MM.1S (cell line): ENCODE measurements at regions not wholly inside any gene's neighbourhood (a gene's known extent, or its start where the extent isn't known, plus 50 kb on each side); places are given as distances from the start of the nearest gene placed in this dataset.

Source experiments
- EZH2 ChIP-seq: fragments of 300-600 bp; sonication (generic); optimal IDR thresholded peaks from 2 replicates; pipeline ENCODE3; 2017; ENCODE audit warnings: low read depth, mild to moderate bottlenecking, antibody characterized with exemption, low read length, mixed read lengths
- TF ChIP-seq, protein P1 (sequence below): fragments of 300-600 bp; sonication (generic); IDR thresholded peaks from 2 replicates; pipeline ENCODE4 v1.5.1; 2016; ENCODE audit warnings: antibody characterized with exemption, low read length, mixed read lengths

DNA sequence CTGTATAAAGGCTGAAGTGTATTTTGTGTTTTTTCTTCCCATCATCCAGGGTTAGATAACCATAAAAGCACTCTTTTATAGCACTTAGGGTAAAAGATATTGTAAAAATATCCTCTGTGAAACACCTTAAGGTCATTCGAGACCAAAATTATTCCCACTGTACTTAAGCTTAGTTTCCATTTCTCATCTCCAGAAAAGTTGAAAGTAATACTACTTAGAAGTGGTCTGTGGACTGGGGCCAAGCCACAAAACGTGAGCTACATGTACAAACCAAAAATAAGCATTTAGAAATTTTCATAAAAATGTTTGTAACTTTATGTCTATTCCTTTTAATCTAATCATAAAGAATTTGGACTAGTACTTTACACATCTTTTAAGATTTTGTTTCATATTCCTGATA, 142.0 kb upstream of the NTM start:
- TF ChIP-seq, protein P1, sequence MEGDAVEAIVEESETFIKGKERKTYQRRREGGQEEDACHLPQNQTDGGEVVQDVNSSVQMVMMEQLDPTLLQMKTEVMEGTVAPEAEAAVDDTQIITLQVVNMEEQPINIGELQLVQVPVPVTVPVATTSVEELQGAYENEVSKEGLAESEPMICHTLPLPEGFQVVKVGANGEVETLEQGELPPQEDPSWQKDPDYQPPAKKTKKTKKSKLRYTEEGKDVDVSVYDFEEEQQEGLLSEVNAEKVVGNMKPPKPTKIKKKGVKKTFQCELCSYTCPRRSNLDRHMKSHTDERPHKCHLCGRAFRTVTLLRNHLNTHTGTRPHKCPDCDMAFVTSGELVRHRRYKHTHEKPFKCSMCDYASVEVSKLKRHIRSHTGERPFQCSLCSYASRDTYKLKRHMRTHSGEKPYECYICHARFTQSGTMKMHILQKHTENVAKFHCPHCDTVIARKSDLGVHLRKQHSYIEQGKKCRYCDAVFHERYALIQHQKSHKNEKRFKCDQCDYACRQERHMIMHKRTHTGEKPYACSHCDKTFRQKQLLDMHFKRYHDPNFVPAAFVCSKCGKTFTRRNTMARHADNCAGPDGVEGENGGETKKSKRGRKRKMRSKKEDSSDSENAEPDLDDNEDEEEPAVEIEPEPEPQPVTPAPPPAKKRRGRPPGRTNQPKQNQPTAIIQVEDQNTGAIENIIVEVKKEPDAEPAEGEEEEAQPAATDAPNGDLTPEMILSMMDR: no peak
- TF ChIP-seq EZH2: no peak
